IMR-90 (cell line): ENCODE measurements at regions not wholly inside any gene's neighbourhood (a gene's known extent, or its start where the extent isn't known, plus 50 kb on each side); places are given as distances from the start of the nearest gene placed in this dataset.

ENCODE experiments used
- ATAC-seq: fragments of 200-7000 bp; cut with Tn5 transposase; 2 replicates; pipeline ENCODE4 v1.9.1; 2020; ENCODE audit warnings: low read depth, mild to moderate bottlenecking, moderate library complexity
- BruUV-seq: library from RNA; stranded (reverse); fragments of 400-500 nt; replicated peaks from 2 replicates; lab custom pipeline; 2021; lab: Mats Ljungman, UMichigan
- CTCF ChIA-PET: fragments of 300-600 bp; formaldehyde crosslinking; extraction: SDS; loops from one replicate; lab custom pipeline; 2021; ENCODE audit warnings: antibody characterized with exemption; lab: Yijun Ruan, JAX
- POLR2A ChIA-PET: fragments of 300-600 bp; sonication (Branson Sonifier 250); formaldehyde crosslinking; loops from one replicate; lab custom pipeline; 2022; ENCODE audit warnings: antibody characterized with exemption; ENCODE audit not compliant: unreplicated experiment; lab: Charles Lee
- DNase-seq: peaks from one replicate; pipeline ENCODE4 v3.0.0; 2013
- H2AFZ ChIP-seq: replicated peaks from 2 replicates; pipeline ENCODE3; 2013; ENCODE audit warnings: low read length, mild to moderate bottlenecking; ENCODE audit not compliant: poor library complexity
- H2AK5ac ChIP-seq: 2 replicates; pipeline ENCODE4 v1.6.1; 2013; ENCODE audit warnings: low read depth, low read length, inconsistent platforms
- H2AK9ac ChIP-seq: replicated peaks from 2 replicates; pipeline ENCODE3; 2013; ENCODE audit warnings: mild to moderate bottlenecking, low read depth, low read length, moderate library complexity; ENCODE audit not compliant: poor library complexity
- H2BK120ac ChIP-seq: 2 replicates; pipeline ENCODE4 v1.6.1; 2013; ENCODE audit warnings: low read depth, low read length, inconsistent platforms
- H2BK15ac ChIP-seq: 3 replicates; pipeline ENCODE4 v1.6.1; 2013; ENCODE audit warnings: low read depth, low read length, inconsistent platforms
- H2BK20ac ChIP-seq: 2 replicates; pipeline ENCODE4 v1.6.1; 2013; ENCODE audit warnings: low read depth, mild to moderate bottlenecking, inconsistent platforms, low read length, moderate library complexity
- H2BK5ac ChIP-seq: 2 replicates; pipeline ENCODE4 v1.6.1; 2013; ENCODE audit warnings: mild to moderate bottlenecking, low read depth, low read length, inconsistent platforms; ENCODE audit not compliant: poor library complexity, severe bottlenecking
- H3K14ac ChIP-seq: replicated peaks from 2 replicates; pipeline ENCODE4 v1.6.1; 2013; ENCODE audit warnings: low read depth, low read length, inconsistent platforms
- H3K18ac ChIP-seq: 2 replicates; pipeline ENCODE4 v1.6.1; 2013; ENCODE audit warnings: low read depth, low read length, control low read depth
- H3K23ac ChIP-seq: 2 replicates; pipeline ENCODE4 v1.6.1; 2013; ENCODE audit warnings: low read depth, low read length, inconsistent platforms
- H3K27ac ChIP-seq: 2 replicates; pipeline ENCODE4 v1.5.1; 2013; ENCODE audit warnings: mild to moderate bottlenecking, control low read depth, low read length; ENCODE audit not compliant: insufficient read depth
- H3K27me3 ChIP-seq: 2 replicates; pipeline ENCODE4 v1.6.1; 2013; ENCODE audit warnings: low read length; ENCODE audit not compliant: control insufficient read depth, insufficient read depth
- H3K36me3 ChIP-seq: 2 replicates; pipeline ENCODE4 v1.6.1; 2013; ENCODE audit warnings: low read length, mixed read lengths; ENCODE audit not compliant: control insufficient read depth, insufficient read depth
- H3K4ac ChIP-seq: 2 replicates; pipeline ENCODE4 v1.6.1; 2013; ENCODE audit warnings: low read depth, low read length, inconsistent platforms
- H3K4me1 ChIP-seq: 2 replicates; pipeline ENCODE4 v1.6.1; 2013; ENCODE audit warnings: low read length, mixed read lengths; ENCODE audit not compliant: control insufficient read depth, insufficient read depth
- H3K4me2 ChIP-seq: 2 replicates; pipeline ENCODE4 v1.6.1; 2013; ENCODE audit warnings: low read depth, mild to moderate bottlenecking, control low read depth, low read length, moderate library complexity
- H3K4me3 ChIP-seq: 2 replicates; pipeline ENCODE4 v1.5.1; 2013; ENCODE audit warnings: low read depth, mild to moderate bottlenecking, control low read depth, low read length, moderate library complexity; ENCODE audit not compliant: insufficient read depth
- H3K56ac ChIP-seq: 2 replicates; pipeline ENCODE4 v1.6.1; 2013; ENCODE audit warnings: low read length, inconsistent platforms; ENCODE audit not compliant: insufficient read depth; ENCODE audit errors: extremely low read depth
- H3K79me1 ChIP-seq, 2 experiments: 2 replicates each; pipeline ENCODE4 v1.6.1; 2013; ENCODE audit warnings: low read length in 2 of 2, inconsistent platforms in 1 of 2, low read depth in 1 of 2
- H3K9ac ChIP-seq: 2 replicates; pipeline ENCODE4 v1.6.1; 2013; ENCODE audit warnings: low read depth, low read length, control low read depth
- H3K9me1 ChIP-seq: 2 replicates; pipeline ENCODE4 v1.6.1; 2013; ENCODE audit warnings: low read length, inconsistent platforms; ENCODE audit not compliant: insufficient read depth
- H3K9me3 ChIP-seq: 2 replicates; pipeline ENCODE4 v1.6.1; 2013; ENCODE audit warnings: low read length; ENCODE audit not compliant: control insufficient read depth, insufficient read depth
- H4K20me1 ChIP-seq: 2 replicates; pipeline ENCODE4 v1.6.1; 2013; ENCODE audit warnings: low read length, inconsistent platforms; ENCODE audit not compliant: insufficient read depth
- H4K5ac ChIP-seq: 2 replicates; pipeline ENCODE4 v1.6.1; 2013; ENCODE audit warnings: mild to moderate bottlenecking, low read depth, low read length, control low read depth
- H4K8ac ChIP-seq, 2 experiments: 2 replicates each; pipeline ENCODE4 v1.6.1; 2013; ENCODE audit warnings: low read depth in 2 of 2, low read length in 2 of 2, control low read depth in 1 of 2, inconsistent platforms in 1 of 2
- H4K91ac ChIP-seq: 2 replicates; pipeline ENCODE4 v1.6.1; 2013; ENCODE audit warnings: low read depth, low read length, inconsistent platforms; ENCODE audit not compliant: insufficient read depth
- BHLHE40 ChIP-seq: fragments of 150-350 bp; IDR thresholded peaks from 2 replicates; pipeline ENCODE4 v1.6.1; 2016; ENCODE audit warnings: mild to moderate bottlenecking, low read depth, low read length
- CEBPB ChIP-seq: IDR thresholded peaks from 2 replicates; pipeline ENCODE4 v1.6.1; 2012; ENCODE audit warnings: low read depth, low read length, improper control_type of control experiment
- CHD1 ChIP-seq: IDR thresholded peaks from 2 replicates; pipeline ENCODE4 v1.6.1; 2012; ENCODE audit warnings: low read depth, low read length, improper control_type of control experiment
- CTCF ChIP-seq: conservative IDR thresholded peaks from 2 replicates; pipeline ENCODE4 v1.5.1; 2012; ENCODE audit warnings: mild to moderate bottlenecking, low read depth, low read length, improper control_type of control experiment
- ELK1 ChIP-seq: fragments of 150-350 bp; IDR thresholded peaks from 2 replicates; pipeline ENCODE4 v1.6.1; 2016; ENCODE audit warnings: low read depth, mild to moderate bottlenecking, low read length, moderate library complexity, borderline replicate concordance
- FOS ChIP-seq: fragments of 150-350 bp; IDR thresholded peaks from 2 replicates; pipeline ENCODE4 v1.6.1; 2016; ENCODE audit warnings: low read depth, low read length
- MAFK ChIP-seq: IDR thresholded peaks from 2 replicates; pipeline ENCODE4 v1.6.1; 2012; ENCODE audit warnings: low read depth, low read length, improper control_type of control experiment
- MAZ ChIP-seq: IDR thresholded peaks from 2 replicates; pipeline ENCODE4 v1.6.1; 2012; ENCODE audit warnings: low read depth, mild to moderate bottlenecking, low read length, improper control_type of control experiment, moderate library complexity, borderline replicate concordance
- MXI1 ChIP-seq: IDR thresholded peaks from 2 replicates; pipeline ENCODE4 v1.6.1; 2012; ENCODE audit warnings: low read depth, mild to moderate bottlenecking, low read length, moderate library complexity, borderline replicate concordance
- NFE2L2 ChIP-seq: fragments of 150-350 bp; IDR thresholded peaks from 2 replicates; pipeline ENCODE4 v1.6.1; 2016; ENCODE audit warnings: low read depth, mild to moderate bottlenecking, low read length
- POLR2A ChIP-seq: IDR thresholded peaks from 2 replicates; pipeline ENCODE4 v1.6.1; 2012; ENCODE audit warnings: mild to moderate bottlenecking, low read depth, low read length
- RAD21 ChIP-seq: IDR thresholded peaks from 2 replicates; pipeline ENCODE4 v1.6.1; 2012; ENCODE audit warnings: low read length, improper control_type of control experiment
- RCOR1 ChIP-seq: IDR thresholded peaks from 2 replicates; pipeline ENCODE4 v1.6.1; 2012; ENCODE audit warnings: mild to moderate bottlenecking, low read length, improper control_type of control experiment; ENCODE audit not compliant: insufficient replicate concordance
- RFX5 ChIP-seq: IDR thresholded peaks from 2 replicates; pipeline ENCODE4 v1.8.0; 2012; ENCODE audit warnings: low read depth, mild to moderate bottlenecking, low read length, moderate library complexity
- SMC3 ChIP-seq: fragments of 150-350 bp; IDR thresholded peaks from 2 replicates; pipeline ENCODE4 v1.6.1; 2016; ENCODE audit warnings: low read depth, mild to moderate bottlenecking, antibody characterized with exemption, low read length, moderate library complexity
- USF2 ChIP-seq: fragments of 150-350 bp; IDR thresholded peaks from 2 replicates; pipeline ENCODE4 v1.6.1; 2017; ENCODE audit warnings: mild to moderate bottlenecking, antibody characterized with exemption, low read length, low read depth
- WGBS, 2 experiments: methylation state at CpG; one replicate each; pipeline versions ENCODE4 v1.1.5 to v1.1.7; 2013; ENCODE audit warnings: missing lambda C conversion rate in 2 of 2; ENCODE audit not compliant: insufficient read length in 1 of 2; ENCODE audit errors: extremely low coverage in 2 of 2; 5-methylcytosine and 5-hydroxymethylcytosine counted together
- dilution Hi-C: fragments of 300-500 bp; cut with HindIII; formaldehyde crosslinking; loops from one replicate; pipeline ENCODE4 v1.14.3; 2018; ENCODE audit warnings: low sequenced_read_pairs; ENCODE audit not compliant: unreplicated experiment
- in situ Hi-C: fragments of 300-500 bp; cut with MboI; formaldehyde crosslinking; loops from 3 replicates; pipeline ENCODE4 v1.14.3; 2019; ENCODE audit warnings: low sequenced_read_pairs, inconsistent platforms, mixed read lengths
- intact Hi-C: fragments of 100-400 bp; cut with micrococcal nuclease; formaldehyde crosslinking; loops from 2 replicates; pipeline ENCODE4 v1.10.0; 2022

GRCh38 chr3:174596447-174596982 is 262.6 kb upstream of the NAALADL2 start:
- H3K36me3 ChIP-seq, result no peaks in the 10 kb centered on the region
- H4K20me1 ChIP-seq, result no peaks in the 10 kb centered on the region
- no peak overlapping the region for H3K9ac ChIP-seq
- DNase-seq, result no peak
- H2AK9ac ChIP-seq, result no peak overlapping the region
- ChIA-PET CTCF (no interaction called here), POLR2A (no interaction called here)
- H3K9me1 ChIP-seq, result no peaks in the 10 kb centered on the region
- no peak for ATAC-seq
- no peak overlapping the region for H3K23ac ChIP-seq
- in situ Hi-C loops (no loop called here), intact Hi-C loops (no loop called here), dilution Hi-C loops (no loop called here)
- no peak overlapping the region for H4K91ac ChIP-seq
- H2BK5ac ChIP-seq, result no peak overlapping the region
- H3K79me1 ChIP-seq, result no peaks in the 10 kb centered on the region
- no peak overlapping the region for H2BK15ac ChIP-seq
- H2AK5ac ChIP-seq, result no peak overlapping the region
- no CpG with 5 or more reads among the region's 2 CpGs for WGBS, 2 experiments
- no peak overlapping the region for H3K56ac ChIP-seq
- H3K4ac ChIP-seq, result no peak overlapping the region
- H3K18ac ChIP-seq, result no peak overlapping the region; the same call in 1 of the 2 replicates
- H3K4me2 ChIP-seq, result no peak overlapping the region
- no peak overlapping the region for H4K8ac ChIP-seq
- H2BK20ac ChIP-seq, result no peak overlapping the region
- H2AFZ ChIP-seq, result no peak overlapping the region
- no peak overlapping the region for H2BK120ac ChIP-seq
- TF ChIP-seq SMC3 (no peak), CTCF (no peak), BHLHE40 (no peak), ELK1 (no peak), NFE2L2 (no peak), RAD21 (no peak), RCOR1 (no peak), MAZ (no peak), CHD1 (no peak), USF2 (no peak), POLR2A (no peak), RFX5 (no peak), FOS (no peak), MAFK (no peak), MXI1 (no peak), CEBPB (no peak)
- H4K5ac ChIP-seq, result no peak overlapping the region
- no peaks in the 10 kb centered on the region for H3K9me3 ChIP-seq
- H3K27ac ChIP-seq, result no peak overlapping the region
- BruUV-seq, result no TSS peak
- no peaks in the 10 kb centered on the region for H3K4me1 ChIP-seq
- H3K14ac ChIP-seq, result no peak overlapping the region
- H3K4me3 ChIP-seq, result no peak overlapping the region
- H3K27me3 ChIP-seq, result no peaks in the 10 kb centered on the region
